Heart right ventricle (tissue), 16 donors: ENCODE measurements at regions not wholly inside any gene's neighbourhood (a gene's known extent, or its start where the extent isn't known, plus 50 kb on each side); places are given as distances from the start of the nearest gene placed in this dataset.

Experiments used
- ATAC-seq, 8 donors: fragments of 200-7000 bp; cut with Tn5 transposase; one replicate each; pipeline ENCODE4 v1.9.1; 2020; ENCODE audit warnings: mild to moderate bottlenecking in 8 of 8, moderate library complexity in 8 of 8, moderate number of reproducible peaks in 1 of 8
- DNase-seq, 2 donors: peaks; one replicate each; pipeline ENCODE4 v3.0.0-alpha.2; 2020
- H3K27ac ChIP-seq, 10 donors: fragments of 200-600 bp; sonication (generic) in 2 of 10; one replicate each; pipeline versions ENCODE4 v1.5.0 to v1.8.0; 2020 to 2022; ENCODE audit warnings: mild to moderate bottlenecking in 3 of 10
- H3K27me3 ChIP-seq, 7 donors: fragments of 200-600 bp; one replicate each; pipeline ENCODE4 v1.8.0; 2021 to 2022; ENCODE audit warnings: mild to moderate bottlenecking in 2 of 7
- H3K36me3 ChIP-seq, 9 donors: fragments of 200-600 bp; sonication (generic) in 1 of 9; one replicate each; pipeline versions ENCODE4 v1.5.0 to v1.8.0; 2020 to 2022; ENCODE audit warnings: mild to moderate bottlenecking in 2 of 9
- H3K4me1 ChIP-seq, 9 donors: fragments of 200-600 bp; sonication (generic) in 1 of 9; one replicate each; pipeline versions ENCODE4 v1.5.0 to v1.8.0; 2020 to 2022; ENCODE audit warnings: mild to moderate bottlenecking in 4 of 9
- H3K4me3 ChIP-seq, 10 donors: fragments of 200-600 bp; sonication (generic) in 2 of 10; one replicate each; pipeline versions ENCODE4 v1.5.0 to v1.8.0; 2020 to 2022; ENCODE audit warnings: mild to moderate bottlenecking in 7 of 10, moderate library complexity in 2 of 10
- H3K9me3 ChIP-seq, 11 donors: fragments of 200-600 bp in 10 of 11; sonication (generic) in 2 of 11; one replicate each; pipeline versions ENCODE4 v1.5.0 to v1.8.0; 2013 to 2022; ENCODE audit warnings: mild to moderate bottlenecking in 2 of 11, control low read depth in 1 of 11, moderate library complexity in 1 of 11
- WGBS, 2 donors: extraction: QIAGEN DNeasy Blood & Tissue Kit; methylation state at CpG; one replicate each; pipeline ENCODE4 v1.1.7; 2013; ENCODE audit warnings: inconsistent platforms in 1 of 2; 5-methylcytosine and 5-hydroxymethylcytosine counted together
- intact Hi-C, 10 donors: fragments of 100-400 bp; cut with DNase I; formaldehyde crosslinking; loops; one replicate each; pipeline versions ENCODE4 v1.11.1 to v1.14.2; 2022
- TF ChIP-seq, protein P1 (sequence below), 9 donors: fragments of 200-600 bp; sonication (generic) in 2 of 9; IDR thresholded peaks; one replicate each; pipeline versions ENCODE4 v1.5.0 to v1.8.0; 2021 to 2022; ENCODE audit warnings: antibody characterized with exemption in 9 of 9, mild to moderate bottlenecking in 5 of 9, moderate library complexity in 1 of 9
- donor health status: Arrhythmogenic right ventricular cardiomyopathy.
- donor health status: ischemic (EF 13 %, LVEDD 7.1; RV severe dilation, severe dysfunction).
- donor health status: healthy with polysubstance abuse.
- donor health status: DM: no; HTN: yes; CAD: no.
- donor health status: DM: no; HTN: no; CAD: no.
- donor health status: ischemic (EF 25% LVEDD 6.9; RV normal size, moderate dysfunction).
- donor health status: ischemic (EF 25% LVEDD 5.7; RV mildly dilated, moderate dysfunction).
- donor health status: healthy.
- donor health status: DM: yes; HTN: yes; CAD: no.
- donor health status: Ischemic cardiomyopathy.
- donor health status: ischemic (EF 35%, LVEDD 5.7; RV mildly dilated, moderate dysfunction).
- donor health status: nonischemic (EF 11% LVEDD 7.7; RV severe dilation, severe dysfunction).
- donor health status: DM: yes; HTN: yes; CAD: no.
- donor health status: PGD.
- donor health status: ischemic (EF 29% LVEDD 5.4; RV normal size, mild dysfunction).
- donor health status: nonischemic (EF 23%, LVEDD 6.1; RV moderate dilation, normal function).

DNA sequence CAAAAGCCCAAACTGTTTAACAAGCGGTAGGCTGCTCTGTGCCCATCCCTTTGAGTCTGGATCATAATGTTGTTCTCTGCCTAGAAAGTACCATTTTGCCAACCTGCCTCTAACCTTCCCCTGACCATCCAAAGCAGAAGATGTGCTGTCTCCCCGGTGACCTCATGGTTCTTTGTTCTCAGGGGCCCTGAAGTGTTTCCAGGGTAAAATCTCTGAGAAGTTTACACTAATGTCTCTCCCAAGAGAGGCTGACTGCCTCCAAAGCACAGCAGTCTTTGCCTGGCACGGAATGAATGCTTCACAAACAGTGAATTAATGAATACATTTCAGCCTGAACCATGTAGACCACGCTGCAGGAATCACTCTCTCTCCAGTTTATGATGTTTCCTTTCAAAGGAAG lies 523.8 kb upstream of the CELF2 start:
- no peak overlapping the region for H3K27ac ChIP-seq
- H3K4me3 ChIP-seq, result no peak overlapping the region
- 89 to 91% methylated on average over 4 of the region's 4 CpGs for WGBS, 2 donors
- TF ChIP-seq, protein P1, sequence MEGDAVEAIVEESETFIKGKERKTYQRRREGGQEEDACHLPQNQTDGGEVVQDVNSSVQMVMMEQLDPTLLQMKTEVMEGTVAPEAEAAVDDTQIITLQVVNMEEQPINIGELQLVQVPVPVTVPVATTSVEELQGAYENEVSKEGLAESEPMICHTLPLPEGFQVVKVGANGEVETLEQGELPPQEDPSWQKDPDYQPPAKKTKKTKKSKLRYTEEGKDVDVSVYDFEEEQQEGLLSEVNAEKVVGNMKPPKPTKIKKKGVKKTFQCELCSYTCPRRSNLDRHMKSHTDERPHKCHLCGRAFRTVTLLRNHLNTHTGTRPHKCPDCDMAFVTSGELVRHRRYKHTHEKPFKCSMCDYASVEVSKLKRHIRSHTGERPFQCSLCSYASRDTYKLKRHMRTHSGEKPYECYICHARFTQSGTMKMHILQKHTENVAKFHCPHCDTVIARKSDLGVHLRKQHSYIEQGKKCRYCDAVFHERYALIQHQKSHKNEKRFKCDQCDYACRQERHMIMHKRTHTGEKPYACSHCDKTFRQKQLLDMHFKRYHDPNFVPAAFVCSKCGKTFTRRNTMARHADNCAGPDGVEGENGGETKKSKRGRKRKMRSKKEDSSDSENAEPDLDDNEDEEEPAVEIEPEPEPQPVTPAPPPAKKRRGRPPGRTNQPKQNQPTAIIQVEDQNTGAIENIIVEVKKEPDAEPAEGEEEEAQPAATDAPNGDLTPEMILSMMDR (IDR thresholded peaks at IDR 0.05), result no peak
- no peaks in the 10 kb centered on the region for H3K27me3 ChIP-seq
- intact Hi-C loops, result no loop called here
- ATAC-seq, result no peak
- H3K9me3 ChIP-seq, result no peaks in the 10 kb centered on the region
- no peak for DNase-seq
- no peaks in the 10 kb centered on the region for H3K36me3 ChIP-seq
- H3K4me1 ChIP-seq, result peaks cover 0 to 4% (median 0%) of the 10 kb centered on the region in 9 donors

DNA sequence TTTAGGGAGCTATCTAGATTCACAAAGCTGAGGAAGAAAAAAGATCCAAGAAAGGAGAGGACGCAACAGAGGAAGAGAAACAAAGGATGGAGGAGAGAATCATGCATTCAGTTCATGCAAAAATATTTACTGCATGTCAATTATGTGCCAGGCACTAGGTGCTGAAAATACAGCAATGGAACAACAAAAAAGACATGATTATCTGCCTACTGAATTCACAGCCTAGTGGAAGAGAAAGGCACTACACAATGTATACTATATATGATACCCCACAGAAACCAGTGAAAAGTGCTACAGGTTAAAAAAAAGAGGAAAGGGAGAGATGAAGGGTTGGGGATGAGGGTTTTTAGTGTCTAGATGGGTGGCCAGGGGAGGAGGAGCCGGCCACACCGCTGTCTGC lies 520.4 kb upstream of the CELF2 start:
- WGBS, 2 donors, result 100% methylated on average over 3 of the region's 3 CpGs
- Histone ChIP-seq H3K4me3 (no peak overlapping the region), H3K27ac (no peak overlapping the region), H3K27me3 (no peaks in the 10 kb centered on the region), H3K36me3 (no peaks in the 10 kb centered on the region), H3K9me3 (peaks cover 0 to 14% (median 0%) of the 10 kb centered on the region in 11 donors), H3K4me1 (peaks cover 0 to 17% (median 0%) of the 10 kb centered on the region in 9 donors)
- no peak for DNase-seq
- TF ChIP-seq, protein P1 (IDR thresholded peaks at IDR 0.05), result peak in 1 of 9 donors; percentile 14
- intact Hi-C loops, result no loop called here
- ATAC-seq, result no peak

DNA sequence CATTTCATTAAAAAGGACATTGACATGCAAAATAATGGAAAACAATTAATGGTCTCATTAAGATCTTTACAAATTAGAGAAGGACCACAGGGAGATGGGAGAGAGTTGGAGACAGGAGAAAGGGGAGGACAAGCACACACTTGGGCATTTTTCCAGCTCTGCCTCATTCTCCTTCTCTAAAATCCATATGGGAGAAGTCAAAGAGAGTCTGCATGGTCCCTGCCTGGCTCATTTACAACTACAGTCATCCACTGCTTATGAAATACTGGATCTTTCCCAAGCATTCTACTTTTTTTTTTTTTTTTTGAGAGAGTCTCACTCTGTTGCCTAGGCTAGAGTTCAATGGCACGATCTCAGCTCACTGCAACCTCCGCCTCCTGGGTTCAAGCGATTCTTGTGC lies 518.9 kb upstream of the CELF2 start:
- DNase-seq (no peak), ATAC-seq (peak in 1 of 8 donors; percentile 20)
- Histone ChIP-seq H3K9me3 (peaks cover 0 to 14% (median 0%) of the 10 kb centered on the region in 11 donors), H3K27me3 (no peaks in the 10 kb centered on the region), H3K27ac (no peak overlapping the region), H3K36me3 (no peaks in the 10 kb centered on the region), H3K4me3 (no peak overlapping the region), H3K4me1 (peaks cover 0 to 17% (median 0%) of the 10 kb centered on the region in 9 donors)
- TF ChIP-seq, protein P1 (IDR thresholded peaks at IDR 0.05), result no peak
- 78 to 85% methylated on average over 3 of the region's 3 CpGs for WGBS, 2 donors
- intact Hi-C loops, result no loop called here

DNA sequence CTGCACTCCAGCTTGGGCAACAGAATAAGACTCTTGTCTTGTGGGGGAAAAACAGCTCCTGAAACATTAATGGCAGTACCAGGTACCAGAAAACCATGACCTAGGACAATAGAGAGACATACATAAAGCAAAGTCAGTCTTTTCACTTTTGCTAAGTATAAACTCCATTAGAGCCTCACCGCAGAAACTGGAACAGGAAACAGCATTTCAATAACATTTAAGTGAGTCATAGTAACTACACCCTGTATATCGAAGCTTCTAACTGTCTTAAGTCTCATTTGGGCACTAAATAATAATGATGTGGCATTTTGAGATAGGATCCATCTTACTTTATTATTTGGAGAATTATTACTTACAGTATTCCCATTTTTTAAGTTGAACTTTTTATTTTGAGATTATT lies 517.8 kb upstream of the CELF2 start:
- no peak overlapping the region for H3K4me3 ChIP-seq
- TF ChIP-seq, protein P1 (IDR thresholded peaks at IDR 0.05), result no peak
- H3K27ac ChIP-seq, result peak overlapping the region in 1 of 10 donors; percentile 12
- H3K4me1 ChIP-seq, result peaks cover 0 to 17% (median 0%) of the 10 kb centered on the region in 9 donors
- intact Hi-C loops, result no loop called here
- peaks cover 0 to 14% (median 0%) of the 10 kb centered on the region in 11 donors for H3K9me3 ChIP-seq
- DNase-seq (no peak), ATAC-seq (no peak)
- H3K27me3 ChIP-seq, result no peaks in the 10 kb centered on the region
- WGBS, 2 donors, result 53 to 65% methylated on average over 2 of the region's 2 CpGs
- no peaks in the 10 kb centered on the region for H3K36me3 ChIP-seq
